ENCODE measurements at regions not wholly inside any gene's neighbourhood (a gene's known extent, or its start where the extent isn't known, plus 50 kb on each side); places are given as distances from the start of the nearest gene placed in this dataset.
A peak's percentile ranks its signal among the peaks of the same experiment; 100 is the strongest.

GRCh38 chr10:105647354-105647753 is 1006.3 kb downstream of the SORCS3 start:
- Histone ChIP-seq H3K4me3 (no peak overlapping the region), H3K27ac (ENCODE audit: low read depth in 1 of 2, low read length in 1 of 2) (no peak overlapping the region), H3K4me1 (ENCODE audit: control insufficient read depth in 5 of 5, insufficient read depth in 5 of 5, low read length in 5 of 5) (no peaks in the 10 kb centered on the region), H3K9me3 (ENCODE audit: control insufficient read depth in 4 of 4, insufficient read depth in 3 of 4, low read length in 3 of 4) (no peaks in the 10 kb centered on the region), H3K27me3 (ENCODE audit: control insufficient read depth in 3 of 3, insufficient read depth in 3 of 3, low read length in 2 of 3) (no peaks in the 10 kb centered on the region), H3K9ac (ENCODE audit: insufficient read depth in 1 of 2, low read length in 2 of 2) (no peak overlapping the region), H3K36me3 (ENCODE audit: control insufficient read depth in 4 of 4, insufficient read depth in 4 of 4, low read length in 4 of 4) (no peaks in the 10 kb centered on the region)
- no peak for TF ChIP-seq CTCF (IDR thresholded peaks at IDR 0.05; ENCODE audit: control extremely low read depth, extremely low read depth)
- 57 to 64% methylated on average over 1 of the region's 1 CpG for WGBS, 2 donors
- no peak for DNase-seq
- ATAC-seq (ENCODE audit: insufficient read depth, low FRiP score): no peak

GRCh38 chr10:105644978-105645377 is 1003.9 kb downstream of the SORCS3 start:
- H3K27ac ChIP-seq (ENCODE audit: low read depth in 1 of 2, low read length in 1 of 2): no peak overlapping the region
- H3K27me3 ChIP-seq (ENCODE audit: control insufficient read depth in 3 of 3, insufficient read depth in 3 of 3, low read length in 2 of 3): no peaks in the 10 kb centered on the region
- ATAC-seq (ENCODE audit: insufficient read depth, low FRiP score): no peak
- no peak for TF ChIP-seq CTCF (IDR thresholded peaks at IDR 0.05; ENCODE audit: control extremely low read depth, extremely low read depth)
- no peak overlapping the region for H3K4me3 ChIP-seq
- WGBS, 2 donors: 92 to 98% methylated on average over 2 of the region's 2 CpGs
- H3K9ac ChIP-seq (ENCODE audit: insufficient read depth in 1 of 2, low read length in 2 of 2): no peak overlapping the region
- no peaks in the 10 kb centered on the region for H3K36me3 ChIP-seq (ENCODE audit: control insufficient read depth in 4 of 4, insufficient read depth in 4 of 4, low read length in 4 of 4)
- peak in 1 of 3 donors; percentile 14 for DNase-seq
- no peaks in the 10 kb centered on the region for H3K4me1 ChIP-seq (ENCODE audit: control insufficient read depth in 5 of 5, insufficient read depth in 5 of 5, low read length in 5 of 5)
- H3K9me3 ChIP-seq (ENCODE audit: control insufficient read depth in 4 of 4, insufficient read depth in 3 of 4, low read length in 3 of 4): no peaks in the 10 kb centered on the region

- no peak for ATAC-seq (ENCODE audit: insufficient read depth, low FRiP score)
- no peaks in the 10 kb centered on the region for H3K9me3 ChIP-seq (ENCODE audit: control insufficient read depth in 4 of 4, insufficient read depth in 3 of 4, low read length in 3 of 4)
- WGBS, 2 donors: 84 to 87% methylated on average over 2 of the region's 2 CpGs
- H3K4me1 ChIP-seq (ENCODE audit: control insufficient read depth in 5 of 5, insufficient read depth in 5 of 5, low read length in 5 of 5): no peaks in the 10 kb centered on the region
- no peak overlapping the region for H3K27ac ChIP-seq (ENCODE audit: low read depth in 1 of 2, low read length in 1 of 2)
- no peaks in the 10 kb centered on the region for H3K27me3 ChIP-seq (ENCODE audit: control insufficient read depth in 3 of 3, insufficient read depth in 3 of 3, low read length in 2 of 3)
- no peak for DNase-seq
- no peaks in the 10 kb centered on the region for H3K36me3 ChIP-seq (ENCODE audit: control insufficient read depth in 4 of 4, insufficient read depth in 4 of 4, low read length in 4 of 4)
- no peak overlapping the region for H3K4me3 ChIP-seq
- no peak overlapping the region for H3K9ac ChIP-seq (ENCODE audit: insufficient read depth in 1 of 2, low read length in 2 of 2)
- no peak for TF ChIP-seq CTCF (IDR thresholded peaks at IDR 0.05; ENCODE audit: control extremely low read depth, extremely low read depth)
Observed at GRCh38 chr10:105644559-105644958, 1003.5 kb downstream of the SORCS3 start.

- Histone ChIP-seq H3K4me1 (ENCODE audit: control insufficient read depth in 5 of 5, insufficient read depth in 5 of 5, low read length in 5 of 5) (no peaks in the 10 kb centered on the region), H3K4me3 (no peak overlapping the region), H3K27ac (ENCODE audit: low read depth in 1 of 2, low read length in 1 of 2) (no peak overlapping the region), H3K9ac (ENCODE audit: insufficient read depth in 1 of 2, low read length in 2 of 2) (no peak overlapping the region), H3K27me3 (ENCODE audit: control insufficient read depth in 3 of 3, insufficient read depth in 3 of 3, low read length in 2 of 3) (no peaks in the 10 kb centered on the region), H3K9me3 (ENCODE audit: control insufficient read depth in 4 of 4, insufficient read depth in 3 of 4, low read length in 3 of 4) (no peaks in the 10 kb centered on the region), H3K36me3 (ENCODE audit: control insufficient read depth in 4 of 4, insufficient read depth in 4 of 4, low read length in 4 of 4) (no peaks in the 10 kb centered on the region)
- TF ChIP-seq CTCF (IDR thresholded peaks at IDR 0.05; ENCODE audit: control extremely low read depth, extremely low read depth): no peak
- ATAC-seq (ENCODE audit: insufficient read depth, low FRiP score) (no peak), DNase-seq (no peak)
- 37 to 56% methylated on average over 4 of the region's 4 CpGs for WGBS, 2 donors
Observed at GRCh38 chr10:105644091-105644490, 1003.0 kb downstream of the SORCS3 start.

All from lung (tissue), 11 donors.